Left lobe of liver (tissue), 2 donors: ENCODE measurements at regions not wholly inside any gene's neighbourhood (a gene's known extent, or its start where the extent isn't known, plus 50 kb on each side); places are given as distances from the start of the nearest gene placed in this dataset.

Experiments
- ATAC-seq: fragments of 200-7000 bp; cut with Tn5 transposase; one replicate; pipeline ENCODE4 v1.9.1; 2020; ENCODE audit warnings: mild to moderate bottlenecking, moderate library complexity
- DNase-seq: peaks from one replicate; pipeline ENCODE4 v3.0.0-alpha.2; 2020; ENCODE audit warnings: low spot score
- donor health status: DM: no; HTN: no; CAD: no; lungs with moderate emphysema.
- donor health status: DM: no; HTN: yes; CAD: no.

DNA sequence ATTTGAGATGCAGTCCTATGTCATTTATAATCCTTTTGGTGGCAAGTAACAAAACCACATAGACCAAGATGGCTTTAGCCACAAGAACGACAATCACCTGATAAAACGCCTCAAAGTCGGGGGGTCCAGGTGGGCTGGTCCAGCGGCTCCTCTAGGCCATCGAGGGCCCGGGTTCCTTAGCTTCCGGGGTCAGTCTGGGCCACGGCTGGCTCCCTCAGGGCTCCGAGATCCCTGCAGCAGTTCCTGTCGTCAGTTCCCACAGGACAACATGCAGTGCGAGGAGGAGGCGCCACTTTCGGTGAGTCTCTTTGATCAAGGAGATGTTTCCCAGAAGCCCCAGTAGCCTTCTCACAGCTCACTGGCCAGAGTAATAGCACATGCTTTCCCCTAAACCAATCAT lies 574.6 kb downstream of the AACS start:
- no peak for ATAC-seq
- DNase-seq, result no peak

DNA sequence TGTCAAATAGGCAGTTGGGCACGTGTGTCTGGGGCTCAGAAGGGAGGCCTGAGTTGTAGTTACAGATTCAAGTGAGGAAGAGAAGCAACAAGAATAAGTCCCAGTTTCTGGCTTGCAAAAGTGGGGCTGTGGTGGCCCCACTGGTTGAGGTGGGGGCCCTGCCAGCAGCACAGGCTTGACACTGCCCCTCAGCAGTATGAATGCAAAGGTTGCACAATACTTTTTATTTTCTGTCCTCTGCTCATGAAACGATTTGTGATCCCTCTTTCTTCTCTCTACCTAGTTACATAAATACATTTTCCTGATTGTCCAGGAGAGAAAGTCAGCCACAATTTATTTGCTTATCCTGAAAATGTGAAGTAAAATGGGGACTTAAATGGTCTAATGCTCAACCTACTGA lies 577.8 kb downstream of the AACS start:
- DNase-seq (no peak), ATAC-seq (no peak)

DNA sequence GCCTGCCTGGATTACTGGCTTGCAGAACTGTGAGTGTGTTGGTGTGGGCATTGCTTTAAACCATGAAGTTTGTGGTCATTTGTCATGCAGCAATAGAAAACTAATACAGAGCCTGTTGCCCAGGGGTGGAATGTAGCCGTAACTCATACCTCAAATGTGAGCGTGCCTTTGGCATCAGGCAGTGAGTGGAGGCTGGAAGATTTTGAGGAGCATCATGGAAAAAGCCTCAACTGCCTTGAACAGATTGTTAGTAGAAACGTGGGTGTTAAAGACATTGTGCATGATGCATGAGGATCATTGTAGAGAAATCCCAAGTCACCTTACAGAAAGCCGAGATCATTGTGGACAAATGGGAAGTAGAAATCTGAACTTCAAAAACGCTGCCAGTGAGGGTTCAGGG lies 580.5 kb downstream of the AACS start:
- DNase-seq, result no peak
- no peak for ATAC-seq

DNA sequence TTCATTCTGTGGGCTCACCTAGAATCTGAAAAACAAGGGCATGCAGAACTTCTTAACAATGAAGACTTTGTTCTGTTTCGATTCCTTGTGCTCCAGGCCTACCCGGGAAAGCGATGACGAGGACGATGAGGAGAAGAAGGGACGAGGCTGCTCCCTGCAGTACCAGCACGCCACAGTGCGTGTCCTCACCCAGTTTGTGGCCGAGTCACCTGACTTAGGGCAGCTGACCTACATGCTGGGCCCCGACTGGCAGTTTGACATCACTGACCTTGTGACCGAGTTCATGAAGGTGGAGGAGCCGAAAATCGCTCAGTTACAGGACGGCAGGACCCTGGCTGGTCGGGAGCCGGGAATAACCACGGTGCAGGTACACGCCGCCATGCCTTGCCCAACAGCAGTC lies 585.4 kb downstream of the AACS start:
- no peak for DNase-seq

DNA sequence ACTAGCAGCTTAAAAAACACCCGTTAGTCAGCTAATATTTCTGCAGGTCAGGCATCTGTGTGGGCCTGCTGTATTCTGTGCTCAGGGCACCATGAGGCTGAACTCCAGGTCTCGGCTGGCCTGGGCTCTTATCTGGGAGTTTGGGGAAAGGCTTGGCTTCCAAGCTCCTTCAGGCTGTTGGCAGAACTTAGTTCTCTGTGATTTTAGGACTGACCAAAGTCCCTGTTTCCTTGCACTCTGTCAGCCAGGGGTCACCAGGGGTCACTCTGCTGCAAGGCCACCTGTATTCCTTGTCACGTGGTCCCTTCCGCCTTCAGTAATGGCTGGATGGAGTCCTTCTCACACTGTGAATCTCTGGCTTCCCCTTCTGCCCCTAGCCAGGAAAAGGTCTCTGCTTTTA lies 586.4 kb downstream of the AACS start:
- peak; percentile 95 for ATAC-seq
- peak; percentile 77 for DNase-seq

More for the DNA sequence above, 585.4 kb downstream of the AACS start:
- no peak for ATAC-seq

DNA sequence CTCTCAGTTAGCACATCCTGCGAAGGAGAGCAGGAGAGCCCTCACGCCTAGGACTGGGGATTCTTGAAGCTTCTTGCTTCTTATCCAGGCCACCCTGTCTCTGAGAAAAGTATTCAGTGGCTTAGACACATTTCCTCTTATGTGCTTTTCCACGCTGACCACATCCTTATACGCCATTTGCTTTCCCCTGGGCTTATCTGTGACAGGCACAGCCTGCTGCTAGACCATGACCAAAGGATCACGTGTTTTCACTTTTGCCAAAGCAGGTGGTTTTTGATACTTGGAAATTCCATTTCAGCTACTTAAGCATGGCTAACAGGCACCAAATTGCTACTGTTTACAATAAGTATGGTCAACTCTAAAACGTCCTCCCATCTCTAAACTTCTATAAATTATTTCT lies 587.4 kb downstream of the AACS start:
- DNase-seq, result no peak
- no peak for ATAC-seq

DNA sequence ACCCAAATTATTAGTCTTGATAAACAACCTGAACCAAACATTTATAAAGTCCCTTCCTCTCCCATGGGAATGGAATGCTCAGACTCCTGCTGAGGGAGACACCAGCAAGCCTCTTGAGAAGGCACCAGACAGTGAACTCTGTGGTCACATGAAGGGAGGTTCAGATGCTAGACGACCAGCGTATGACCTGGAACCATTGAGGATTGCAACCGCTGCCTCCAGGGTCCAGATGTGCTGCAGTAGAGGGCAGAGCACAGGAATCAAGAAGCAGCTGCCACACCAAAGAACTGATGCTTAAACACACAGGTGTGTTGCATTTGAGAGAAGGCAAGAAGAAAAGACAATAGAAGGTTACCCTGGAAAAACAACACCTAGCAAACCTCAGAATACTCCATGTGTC lies 592.4 kb downstream of the AACS start:
- ATAC-seq (no peak), DNase-seq (no peak)

DNA sequence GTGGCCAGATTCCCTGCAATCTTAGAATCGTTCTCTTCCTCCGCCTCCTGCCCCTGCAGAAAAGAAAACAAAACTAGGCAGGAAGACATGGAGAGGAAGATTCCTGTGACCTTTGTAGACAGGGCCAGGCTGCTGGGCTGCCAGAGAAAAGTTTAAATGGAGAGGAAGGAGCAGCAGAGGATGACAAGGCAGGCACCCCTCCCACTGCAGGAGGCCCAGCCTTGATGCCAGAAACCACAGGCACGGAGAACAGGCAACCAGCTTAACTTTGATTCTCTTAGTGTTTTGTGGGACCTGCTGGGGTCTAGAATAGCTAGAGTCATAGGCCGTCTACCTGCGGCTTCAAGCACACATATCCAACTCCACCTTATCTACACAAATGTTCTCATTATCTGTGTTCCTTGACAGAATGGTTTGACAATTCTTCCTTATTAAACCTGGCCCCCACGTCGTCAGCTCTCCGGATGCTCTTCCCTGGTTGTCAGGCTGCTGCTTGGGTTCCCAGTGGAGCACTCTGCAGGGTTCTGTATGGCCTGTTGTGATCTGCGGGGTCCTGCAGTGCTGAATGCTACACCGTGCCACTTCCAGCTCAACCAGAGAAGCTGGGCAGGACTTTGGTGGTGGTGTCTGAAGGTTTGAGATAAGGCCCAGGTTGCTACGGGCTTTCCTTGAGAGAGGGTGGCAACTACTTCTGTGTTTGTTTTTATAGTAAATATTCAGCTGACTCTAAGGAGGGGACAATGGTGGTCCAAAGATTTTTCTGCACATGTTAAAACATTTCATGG lies 609.5 kb downstream of the AACS start:
- DNase-seq, result no peak
- no peak for ATAC-seq

DNA sequence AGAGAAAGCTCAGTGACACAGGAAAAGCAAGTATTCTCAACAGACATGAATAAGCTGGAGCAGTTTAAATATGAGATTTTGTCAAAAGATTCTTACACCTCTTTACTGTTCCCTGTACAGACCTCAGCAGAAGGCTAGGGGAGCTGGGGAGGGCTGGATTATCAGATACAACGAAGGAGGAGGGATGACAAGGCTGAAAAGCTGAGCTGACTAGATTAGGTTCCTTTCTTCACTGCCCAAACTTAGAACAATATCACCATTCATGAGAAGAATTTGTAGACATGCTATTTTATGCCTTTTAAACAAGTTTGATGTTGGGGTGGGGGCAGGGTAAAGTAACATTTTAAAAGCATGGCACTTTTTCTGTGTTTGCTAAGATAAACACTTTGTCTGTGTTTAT lies 611.1 kb downstream of the AACS start:
- DNase-seq (no peak), ATAC-seq (no peak)

DNA sequence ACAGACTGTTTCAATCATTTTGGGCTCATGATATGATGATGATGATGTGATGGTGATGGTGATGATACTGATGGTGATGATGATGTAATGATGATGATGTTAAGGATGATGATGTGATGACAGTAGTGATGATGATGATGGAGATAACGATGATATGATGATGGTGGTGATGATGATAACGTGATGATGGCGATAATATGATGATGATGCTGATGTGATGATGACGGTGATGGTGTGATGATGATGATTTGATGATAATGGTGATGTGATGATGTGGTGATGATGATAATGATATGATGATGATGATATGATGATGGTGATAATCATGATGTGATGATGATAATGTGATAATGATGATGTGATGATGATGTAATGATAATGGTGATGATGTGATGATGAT lies 612.6 kb downstream of the AACS start:
- DNase-seq (no peak), ATAC-seq (no peak)

DNA sequence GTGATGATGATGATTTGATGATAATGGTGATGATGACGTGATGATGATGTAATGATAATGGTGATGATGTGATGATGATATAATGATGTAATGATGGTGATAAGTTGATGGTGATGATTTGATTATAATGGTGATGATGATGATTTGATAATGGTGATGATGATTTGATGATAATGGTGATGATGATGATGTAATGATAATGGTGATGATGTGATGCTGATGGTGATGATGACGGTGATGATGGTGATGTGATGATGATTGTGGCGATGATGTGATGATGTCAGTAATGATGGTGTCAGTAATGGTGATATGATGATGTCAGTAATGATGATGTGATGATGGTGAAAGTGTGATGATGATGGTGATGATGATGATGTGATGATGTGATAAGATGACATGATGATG lies 613.4 kb downstream of the AACS start:
- DNase-seq (no peak), ATAC-seq (no peak)

DNA sequence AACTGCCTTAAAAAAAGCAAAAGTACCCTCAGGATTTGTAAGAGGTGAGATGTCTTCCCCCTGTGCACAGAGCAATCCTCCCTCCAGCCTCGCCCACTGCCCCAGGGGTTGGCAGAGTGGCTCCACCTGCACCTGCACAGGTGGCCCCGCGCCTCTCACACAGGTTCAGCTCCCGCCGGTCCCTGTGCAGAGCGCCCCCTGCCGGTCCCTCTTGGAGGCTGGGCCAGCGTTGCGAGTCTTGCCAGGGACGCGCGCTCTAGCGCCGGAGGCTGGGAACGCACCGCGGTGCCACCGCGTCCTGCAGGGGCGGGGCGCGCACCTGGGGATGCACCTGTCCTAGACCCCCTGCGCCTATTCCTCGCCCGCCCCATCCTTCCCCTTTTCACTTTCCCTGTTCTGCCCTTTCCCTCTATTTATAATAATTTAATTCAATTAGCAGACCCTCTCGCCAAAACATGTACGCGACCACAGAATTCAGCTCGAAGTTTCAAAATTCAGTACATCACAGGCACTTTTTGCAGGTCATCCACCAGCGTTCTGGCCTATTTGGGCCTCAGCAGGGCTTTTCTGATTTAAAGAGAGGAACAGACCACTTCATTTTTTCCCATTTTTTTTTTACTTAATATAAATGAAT lies 618.6 kb downstream of the AACS start:
- ATAC-seq, result peak; percentile 100

DNA sequence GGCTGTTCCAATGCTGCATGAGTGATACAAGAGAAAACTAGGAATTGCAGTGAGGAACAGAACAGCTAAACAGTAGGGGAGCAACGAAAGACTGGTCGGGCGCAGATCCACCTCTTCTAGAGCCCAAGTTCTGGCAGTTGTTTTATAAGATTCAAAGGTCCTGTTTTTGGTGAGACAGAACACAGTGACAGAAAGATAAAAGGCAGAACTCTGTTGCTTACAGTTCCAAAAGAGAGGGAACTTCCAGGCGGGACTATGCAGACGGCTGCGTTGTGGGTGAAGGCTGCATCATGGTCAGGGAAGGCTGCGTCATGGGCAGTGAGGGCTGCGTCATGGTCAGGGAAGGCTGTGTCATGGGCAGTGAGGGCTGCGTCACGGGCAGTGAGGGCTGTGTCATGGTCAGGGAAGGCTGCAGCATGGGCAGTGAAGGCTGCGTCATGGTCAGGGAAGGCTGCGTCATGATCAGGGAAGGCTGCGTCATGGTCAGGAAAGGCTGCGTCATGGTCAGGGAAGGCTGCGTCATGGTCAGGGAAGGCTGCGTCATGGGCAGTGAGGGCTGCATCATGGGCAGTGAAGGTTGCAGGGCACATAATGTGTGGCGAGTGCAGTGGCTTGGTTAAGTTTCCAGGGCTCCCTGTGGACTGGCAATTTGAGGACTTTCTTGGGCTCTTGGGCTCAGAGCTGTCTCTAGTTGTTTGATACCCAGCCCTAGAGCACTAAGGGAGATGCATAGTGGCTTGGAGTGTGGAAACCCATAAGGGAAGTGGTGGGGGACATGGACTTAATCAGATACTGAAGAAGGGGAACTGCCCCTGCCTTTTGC lies 619.9 kb downstream of the AACS start:
- DNase-seq, result no peak
- ATAC-seq, result no peak

More for the DNA sequence above, 618.6 kb downstream of the AACS start:
- peak; percentile 81 for DNase-seq

DNA sequence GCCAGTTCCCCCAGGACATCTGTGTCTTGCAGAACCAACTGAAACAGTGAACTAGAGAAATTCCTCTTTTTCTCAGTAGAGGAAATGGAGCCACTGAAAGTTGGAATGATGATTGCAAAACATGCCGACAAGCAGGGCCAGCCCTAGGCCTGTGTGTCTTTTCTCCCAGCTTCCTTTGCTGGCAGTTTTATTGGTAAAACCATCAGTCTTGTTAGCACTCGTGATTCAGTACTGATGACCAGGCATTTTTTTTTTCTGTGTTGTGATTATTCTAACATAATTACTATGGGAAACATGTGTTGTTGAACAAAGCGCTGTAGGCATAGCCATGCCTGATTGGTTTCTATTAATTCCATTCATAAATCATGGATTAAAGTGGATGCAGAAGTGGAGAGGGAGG lies 620.7 kb downstream of the AACS start:
- DNase-seq (no peak), ATAC-seq (no peak)

DNA sequence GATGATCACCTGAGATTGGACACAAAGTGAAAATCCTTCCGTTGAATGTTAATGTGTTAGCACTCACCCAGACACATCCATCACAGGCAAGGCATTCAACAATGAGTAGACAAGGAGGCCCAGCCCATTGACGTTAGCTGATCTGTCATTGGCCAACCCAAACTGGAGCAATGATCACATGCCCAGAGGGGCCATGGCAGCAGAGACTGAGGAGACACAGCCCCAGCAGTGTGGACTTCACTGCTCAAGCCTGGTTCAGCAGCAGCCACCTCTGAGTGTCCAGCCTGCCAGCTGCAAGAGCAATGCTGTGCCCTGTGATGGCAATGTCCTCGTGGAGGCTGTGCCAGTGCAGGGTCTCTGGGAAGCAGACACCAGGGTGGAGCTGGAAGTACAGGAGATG lies 622.2 kb downstream of the AACS start:
- DNase-seq (no peak), ATAC-seq (no peak)

DNA sequence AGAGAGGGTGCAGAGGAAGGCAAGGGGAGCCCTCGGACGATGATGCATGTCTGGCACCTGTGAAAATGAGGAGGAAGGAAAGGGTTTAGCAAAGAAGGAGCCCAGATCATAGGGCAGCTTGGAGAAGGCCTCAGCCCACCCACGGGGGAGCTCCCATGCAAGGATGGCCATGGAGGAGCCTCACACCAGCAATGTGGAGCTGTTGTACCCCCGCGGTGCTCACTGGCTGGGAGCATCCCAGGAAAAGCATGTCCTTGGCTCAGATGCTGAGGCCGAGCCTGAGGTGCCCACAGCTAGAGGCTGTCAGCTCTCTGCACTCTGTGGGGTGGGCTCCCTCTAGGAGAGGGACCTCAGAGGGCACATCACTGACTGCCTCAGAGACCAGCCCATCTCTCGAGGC lies 622.6 kb downstream of the AACS start:
- no peak for DNase-seq
- no peak for ATAC-seq

DNA sequence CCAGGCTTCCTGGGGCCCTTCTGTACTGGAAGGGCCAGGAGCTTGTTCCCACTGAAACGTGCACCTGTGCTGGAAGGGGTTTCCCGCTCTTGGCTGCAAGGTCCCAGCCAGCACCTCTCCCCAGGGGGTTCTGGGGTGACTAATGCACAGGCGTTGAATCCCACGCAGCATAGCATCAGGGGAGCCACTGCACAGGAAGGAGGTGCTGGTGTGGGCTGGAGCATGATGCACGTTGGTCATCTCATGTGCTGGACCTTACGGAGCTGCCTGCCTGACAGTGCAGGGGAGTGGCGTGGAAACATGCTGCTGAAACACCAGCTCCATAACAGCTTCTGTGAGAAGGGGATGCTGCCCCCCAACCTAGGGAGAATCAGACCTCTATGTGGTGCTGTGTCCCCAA lies 623.0 kb downstream of the AACS start:
- no peak for DNase-seq
- ATAC-seq, result no peak

DNA sequence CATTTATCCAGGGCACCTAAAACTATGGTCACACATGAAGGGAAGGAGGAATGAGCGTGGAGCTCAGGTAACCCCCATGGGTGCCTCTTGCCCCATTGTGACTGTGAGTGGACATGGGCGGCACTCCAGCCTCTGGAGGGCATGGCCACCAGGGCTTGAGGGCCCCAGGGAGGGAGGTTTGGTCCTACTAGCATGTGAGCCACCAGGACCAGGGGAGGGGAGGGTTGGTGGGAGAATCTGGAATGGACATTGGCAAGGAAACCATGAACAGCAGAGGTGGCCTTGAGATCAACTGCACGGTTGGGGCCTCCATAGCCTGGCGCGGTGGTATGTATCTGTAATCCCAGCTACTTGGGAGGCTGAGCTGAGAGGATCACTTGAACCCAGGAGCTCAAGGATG lies 623.6 kb downstream of the AACS start:
- ATAC-seq, result no peak
- DNase-seq, result no peak

DNA sequence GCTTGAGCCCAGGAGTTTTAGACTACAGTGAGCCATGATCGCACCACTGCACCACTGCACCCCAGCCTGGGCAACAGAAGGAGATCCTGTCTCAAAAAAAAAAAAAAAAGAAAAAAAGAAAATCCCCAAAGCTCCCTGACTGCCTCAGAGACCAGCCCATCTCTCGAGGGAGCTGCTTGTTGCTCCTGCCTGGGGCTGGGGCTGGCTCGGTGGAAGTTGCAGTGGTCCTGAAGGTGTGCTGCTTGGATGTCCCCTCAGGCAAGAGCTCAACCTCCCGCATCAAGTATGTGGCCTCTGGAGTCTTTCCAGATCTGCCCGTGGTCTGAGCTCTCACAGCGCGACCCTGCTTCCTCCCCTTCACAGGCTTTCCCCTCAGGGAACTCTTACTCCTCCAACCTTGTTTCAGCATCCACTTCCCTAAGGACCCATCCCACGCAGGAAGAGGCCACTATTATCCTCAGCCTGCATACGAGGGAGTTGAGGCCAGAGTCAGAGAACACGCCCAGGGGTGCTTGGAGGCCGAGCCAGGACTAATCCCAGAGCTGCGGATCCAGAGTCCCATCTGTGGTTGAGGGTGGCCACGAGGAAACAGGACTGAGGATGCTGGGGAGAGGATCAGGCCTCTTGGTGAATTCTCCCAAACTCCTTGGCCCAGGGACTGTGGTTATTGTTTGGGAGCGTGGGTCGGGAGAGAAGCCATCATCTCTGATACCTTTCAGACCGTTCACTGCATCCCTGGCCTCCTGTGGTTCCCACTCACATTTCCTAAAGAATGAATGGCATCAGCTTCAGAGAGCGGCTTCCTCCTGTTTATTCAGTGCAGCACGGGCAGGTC lies 624.6 kb downstream of the AACS start:
- DNase-seq (no peak), ATAC-seq (no peak)

DNA sequence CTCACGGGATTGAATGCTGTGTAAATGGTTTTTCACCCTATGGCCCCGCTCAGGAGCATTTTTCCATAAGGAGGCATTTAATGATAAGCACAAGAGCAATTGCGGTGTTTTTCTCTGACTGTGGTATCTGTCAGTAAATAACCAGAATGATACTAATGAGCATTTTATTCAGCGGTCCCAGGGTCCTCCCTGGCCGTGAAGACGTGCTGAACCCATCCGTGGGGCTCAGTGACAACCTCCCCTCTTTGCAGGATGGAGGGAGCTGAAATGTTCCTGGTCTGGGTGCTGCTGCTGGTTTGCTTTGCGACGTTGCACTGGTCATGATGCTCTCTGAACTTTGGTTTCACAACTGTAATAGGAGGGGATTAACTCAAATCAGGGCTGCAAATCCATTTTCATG lies 625.6 kb downstream of the AACS start:
- DNase-seq, result no peak
- no peak for ATAC-seq

DNA sequence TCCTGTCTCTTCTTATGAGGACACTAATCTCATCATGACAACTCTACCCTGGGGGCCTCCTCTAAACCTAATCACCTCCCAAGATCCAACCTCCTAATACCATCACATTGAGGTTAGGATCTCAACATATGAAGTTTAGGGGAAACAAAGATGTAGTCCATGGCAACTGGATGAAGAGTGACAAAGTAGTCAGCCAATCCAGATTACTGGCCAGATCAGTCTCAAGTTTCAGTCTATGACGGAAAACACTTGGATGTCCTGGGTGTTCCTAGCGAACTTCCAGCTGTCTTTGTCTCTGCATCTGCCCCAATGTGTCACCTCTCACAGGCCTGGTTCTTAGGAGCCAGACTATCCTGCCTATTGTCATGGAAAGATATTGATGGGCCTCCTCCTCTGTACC lies 630.8 kb downstream of the AACS start:
- no peak for DNase-seq
- no peak for ATAC-seq
